Neuronal stem cell (in vitro differentiated cells): ENCODE measurements at regions not wholly inside any gene's neighbourhood (a gene's known extent, or its start where the extent isn't known, plus 50 kb on each side); places are given as distances from the start of the nearest gene placed in this dataset.
"Not testable (repeated sequence)": the region's sequence is repeated elsewhere in the genome, so short reads cannot be mapped to it uniquely, and the experiment has no call there.

ENCODE experiments used
- DNase-seq: peaks from one replicate; pipeline ENCODE4 v3.0.0-alpha.2; 2013; ENCODE audit warnings: low spot score
- H2AFZ ChIP-seq: one replicate; pipeline ENCODE4 v1.6.1; 2013; ENCODE audit warnings: mild to moderate bottlenecking, low read length, inconsistent platforms
- H2AK5ac ChIP-seq: 2 replicates; pipeline ENCODE4 v1.6.1; 2013; ENCODE audit warnings: low read depth, mild to moderate bottlenecking, inconsistent platforms, low read length, moderate library complexity, mixed read lengths
- H2BK120ac ChIP-seq: 2 replicates; pipeline ENCODE4 v1.6.1; 2013; ENCODE audit warnings: low read depth, mild to moderate bottlenecking, inconsistent platforms, low read length, moderate library complexity, mixed read lengths
- H2BK12ac ChIP-seq: one replicate; pipeline ENCODE4 v1.6.1; 2013; ENCODE audit warnings: low read length, inconsistent platforms
- H2BK15ac ChIP-seq: 2 replicates; pipeline ENCODE4 v1.6.1; 2013; ENCODE audit warnings: mild to moderate bottlenecking, low read length, inconsistent platforms, mixed read lengths
- H2BK5ac ChIP-seq: one replicate; pipeline ENCODE4 v1.6.1; 2013; ENCODE audit warnings: inconsistent platforms, mild to moderate bottlenecking, low read length, moderate library complexity
- H3K14ac ChIP-seq: one replicate; pipeline ENCODE4 v1.6.1; 2013; ENCODE audit warnings: low read length, inconsistent platforms
- H3K18ac ChIP-seq: 2 replicates; pipeline ENCODE4 v1.6.1; 2013; ENCODE audit warnings: low read length, inconsistent platforms
- H3K23ac ChIP-seq: 2 replicates; pipeline ENCODE4 v1.6.1; 2013; ENCODE audit warnings: low read depth, mild to moderate bottlenecking, mixed read lengths, low read length, inconsistent platforms; ENCODE audit not compliant: poor library complexity
- H3K27ac ChIP-seq: replicated peaks from 3 replicates; pipeline ENCODE4 v1.5.1; 2013; ENCODE audit warnings: low read length, inconsistent platforms
- H3K27me3 ChIP-seq, 3 experiments: 2 replicates each; pipeline ENCODE4 v1.6.1; 2013; ENCODE audit warnings: low read length in 3 of 3, mild to moderate bottlenecking in 2 of 3, inconsistent platforms in 1 of 3, low read depth in 1 of 3, mixed read lengths in 1 of 3, moderate library complexity in 1 of 3; ENCODE audit not compliant: control insufficient read depth in 3 of 3, insufficient read depth in 3 of 3
- H3K36me3 ChIP-seq, 2 donors: replicated peaks in 1 of 2; 2 replicates each; pipeline ENCODE4 v1.6.1; 2013; ENCODE audit warnings: low read length in 2 of 2; ENCODE audit not compliant: control insufficient read depth in 2 of 2, insufficient read depth in 2 of 2
- H3K4ac ChIP-seq: 2 replicates; pipeline ENCODE4 v1.6.1; 2013; ENCODE audit warnings: inconsistent platforms, mild to moderate bottlenecking, low read length, moderate library complexity
- H3K4me1 ChIP-seq, 2 donors: 1 replicate in 1 of 2; 2 replicates in 1 of 2; pipeline ENCODE4 v1.6.1; 2013; ENCODE audit warnings: low read length in 2 of 2, low read depth in 1 of 2; ENCODE audit not compliant: control insufficient read depth in 2 of 2, insufficient read depth in 1 of 2
- H3K4me2 ChIP-seq: one replicate; pipeline ENCODE4 v1.6.1; 2013; ENCODE audit warnings: mild to moderate bottlenecking, low read length, inconsistent platforms; ENCODE audit not compliant: insufficient read depth, poor library complexity, severe bottlenecking
- H3K4me3 ChIP-seq, 2 donors: 2 replicates each; pipeline ENCODE4 v1.5.1; 2013; ENCODE audit warnings: low read length in 2 of 2, mild to moderate bottlenecking in 2 of 2, inconsistent platforms in 1 of 2, moderate library complexity in 1 of 2
- H3K79me1 ChIP-seq: one replicate; pipeline ENCODE4 v1.6.1; 2013; ENCODE audit warnings: low read depth, mild to moderate bottlenecking, inconsistent platforms, low read length, moderate library complexity
- H3K9ac ChIP-seq: one replicate; pipeline ENCODE4 v1.6.1; 2013; ENCODE audit warnings: mild to moderate bottlenecking, low read depth, low read length, inconsistent platforms; ENCODE audit not compliant: poor library complexity
- H3K9me3 ChIP-seq, 2 donors: replicated peaks in 1 of 2; 2 replicates each; pipeline versions ENCODE3 to v1.6.1; 2013; ENCODE audit warnings: low read length in 2 of 2, mild to moderate bottlenecking in 2 of 2, inconsistent platforms in 1 of 2, low read depth in 1 of 2, mixed read lengths in 1 of 2, moderate library complexity in 1 of 2; ENCODE audit not compliant: control insufficient read depth in 2 of 2, insufficient read depth in 1 of 2
- H4K8ac ChIP-seq: one replicate; pipeline ENCODE4 v1.6.1; 2013; ENCODE audit warnings: low read depth, mild to moderate bottlenecking, inconsistent platforms, low read length, moderate library complexity
- H4K91ac ChIP-seq: one replicate; pipeline ENCODE4 v1.6.1; 2013; ENCODE audit warnings: low read length, low read depth, mild to moderate bottlenecking, inconsistent platforms; ENCODE audit not compliant: poor library complexity
- WGBS, 2 donors: extraction: QIAGEN DNeasy Blood & Tissue Kit; methylation state at CpG; one replicate each; pipeline ENCODE4 v1.1.7; 2013; ENCODE audit warnings: missing lambda C conversion rate in 2 of 2, mixed read lengths in 1 of 2; ENCODE audit not compliant: insufficient read length in 2 of 2, insufficient replicate concordance in 1 of 2; ENCODE audit errors: extremely low coverage in 2 of 2; 5-methylcytosine and 5-hydroxymethylcytosine counted together

DNA sequence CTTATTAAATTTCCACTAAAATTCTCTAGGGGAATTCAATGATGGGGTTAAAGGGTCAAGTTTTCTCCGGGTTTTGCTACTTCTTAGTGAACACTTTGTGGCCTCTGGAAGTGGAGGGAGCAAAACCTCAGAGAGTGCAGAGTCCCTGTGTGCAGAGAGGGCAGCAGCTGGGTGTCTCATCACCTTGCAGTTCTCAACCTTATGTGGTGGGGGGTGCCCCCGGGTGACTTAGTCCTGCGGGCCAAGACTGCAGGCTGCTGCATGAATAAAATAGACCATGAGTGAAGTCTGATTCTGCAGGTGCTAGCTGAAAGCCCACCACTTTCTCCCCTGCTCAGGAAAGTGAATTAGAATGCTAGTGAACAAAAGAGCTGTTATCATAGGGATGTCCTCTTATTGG, 191.6 kb downstream of the DLEU7 start:
- no peak overlapping the region for H3K4me3 ChIP-seq
- H3K9me3 ChIP-seq, result no peaks in the 10 kb centered on the region
- H2BK12ac ChIP-seq, result no peak overlapping the region
- H2BK15ac ChIP-seq, result no peak overlapping the region
- no peaks in the 10 kb centered on the region for H3K27me3 ChIP-seq
- no peak overlapping the region for H3K9ac ChIP-seq
- no peak for DNase-seq
- H2AK5ac ChIP-seq, result no peak overlapping the region
- H3K23ac ChIP-seq, result no peak overlapping the region
- no peak overlapping the region for H3K14ac ChIP-seq
- no peak overlapping the region for H4K8ac ChIP-seq
- no peaks in the 10 kb centered on the region for H3K79me1 ChIP-seq
- H3K36me3 ChIP-seq, result no peaks in the 10 kb centered on the region
- no peak overlapping the region for H3K18ac ChIP-seq
- H4K91ac ChIP-seq, result no peak overlapping the region
- H2BK120ac ChIP-seq, result no peak overlapping the region
- no peak overlapping the region for H2AFZ ChIP-seq
- H3K4ac ChIP-seq, result no peak overlapping the region
- WGBS, 2 donors, result no CpG with 5 or more reads among the region's 3 CpGs
- no peak overlapping the region for H3K4me2 ChIP-seq
- H2BK5ac ChIP-seq, result no peak overlapping the region
- no peak overlapping the region for H3K27ac ChIP-seq
- peaks cover 4 to 17% of the 10 kb centered on the region in 2 donors for H3K4me1 ChIP-seq

GRCh38 chr13:50654331-50654730, 189.2 kb downstream of the DLEU7 start:
- Histone ChIP-seq H3K9ac (no peak overlapping the region), H3K79me1 (no peaks in the 10 kb centered on the region), H3K9me3 (no peaks in the 10 kb centered on the region), H2BK12ac (no peak overlapping the region), H2AK5ac (no peak overlapping the region), H3K36me3 (no peaks in the 10 kb centered on the region), H2BK15ac (no peak overlapping the region), H3K27ac (no peak overlapping the region), H3K23ac (no peak overlapping the region), H4K8ac (no peak overlapping the region), H3K4me3 (no peak overlapping the region), H3K4ac (no peak overlapping the region), H3K4me2 (no peak overlapping the region), H4K91ac (no peak overlapping the region), H3K18ac (no peak overlapping the region), H2BK5ac (no peak overlapping the region), H3K14ac (no peak overlapping the region), H3K4me1 (peaks cover 4 to 17% of the 10 kb centered on the region in 2 donors), H3K27me3 (peaks cover 0 to 2% (median 0%) of the 10 kb centered on the region in 3 experiments), H2AFZ (no peak overlapping the region), H2BK120ac (no peak overlapping the region)
- no peak for DNase-seq
- WGBS, 2 donors, result no CpG with 5 or more reads among the region's 4 CpGs

- not testable (repeated sequence) for H3K4me2 ChIP-seq, H3K18ac ChIP-seq, H3K36me3 ChIP-seq, H3K9me3 ChIP-seq, H3K27ac ChIP-seq, H2BK5ac ChIP-seq, H3K9ac ChIP-seq, H2BK120ac ChIP-seq, H3K79me1 ChIP-seq, H4K8ac ChIP-seq, H3K4ac ChIP-seq, H2AK5ac ChIP-seq, H2BK12ac ChIP-seq, H3K27me3 ChIP-seq, H3K4me3 ChIP-seq, H2BK15ac ChIP-seq, H4K91ac ChIP-seq, H3K4me1 ChIP-seq, H2AFZ ChIP-seq, H3K23ac ChIP-seq, DNase-seq, H3K14ac ChIP-seq
- WGBS, 2 donors, result no CpG with 5 or more reads among the region's 5 CpGs
Observed at GRCh38 chr13:50661881-50662280, 181.6 kb downstream of the DLEU7 start.

DNA sequence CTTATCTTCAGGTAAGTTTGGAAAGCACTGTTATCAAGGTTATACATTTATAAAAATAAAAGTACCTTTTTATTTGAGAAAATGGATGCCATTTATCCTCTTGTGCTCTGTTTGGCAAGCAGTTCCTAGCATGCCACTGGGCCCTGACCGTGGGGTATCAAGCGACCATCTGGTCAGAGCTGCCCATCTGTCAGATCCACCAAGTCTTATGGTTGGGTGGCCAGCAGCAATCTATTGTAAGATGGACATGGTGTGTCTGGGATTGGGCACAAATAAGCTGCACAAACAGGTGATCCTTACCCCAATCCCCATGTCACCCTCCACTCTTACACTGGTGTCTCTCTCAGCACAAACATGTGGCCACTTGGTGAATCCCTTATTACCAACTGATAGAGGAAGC, 178.5 kb downstream of the DLEU7 start:
- no peak for DNase-seq
- Histone ChIP-seq H3K23ac (no peak overlapping the region), H2AFZ (no peak overlapping the region), H3K4ac (no peak overlapping the region), H2BK15ac (no peak overlapping the region), H3K9me3 (no peaks in the 10 kb centered on the region), H3K36me3 (no peaks in the 10 kb centered on the region), H2BK120ac (no peak overlapping the region), H3K18ac (no peak overlapping the region), H2BK12ac (no peak overlapping the region), H3K4me1 (no peaks in the 10 kb centered on the region), H3K79me1 (no peaks in the 10 kb centered on the region), H3K4me2 (no peak overlapping the region), H3K4me3 (no peak overlapping the region), H3K27me3 (no peaks in the 10 kb centered on the region), H2AK5ac (no peak overlapping the region), H3K27ac (no peak overlapping the region), H2BK5ac (no peak overlapping the region), H3K9ac (no peak overlapping the region), H4K91ac (no peak overlapping the region), H3K14ac (no peak overlapping the region), H4K8ac (no peak overlapping the region)
- no CpG with 5 or more reads among the region's 2 CpGs for WGBS, 2 donors
